Activated T-cell treated with anti-CD3 and anti-CD28 coated beads for 24 hours (primary cell): ENCODE measurements at regions not wholly inside any gene's neighbourhood (a gene's known extent, or its start where the extent isn't known, plus 50 kb on each side); places are given as distances from the start of the nearest gene placed in this dataset.

Experiments used
- DNase-seq: peaks from one replicate; pipeline ENCODE4 v3.0.0-alpha.2; 2020; ENCODE audit warnings: low read depth

GRCh38 chr14:101507836-101508150 is 53.5 kb upstream of the DIO3 start:
- DNase-seq: no peak

- no peak for DNase-seq
Observed at GRCh38 chr14:101508196-101508947, 52.9 kb upstream of the DIO3 start.

- DNase-seq: no peak
Observed at GRCh38 chr14:101508948-101509729, 52.2 kb upstream of the DIO3 start.

- no peak for DNase-seq
Observed at GRCh38 chr14:101509730-101510371, 51.4 kb upstream of the DIO3 start.

- no peak for DNase-seq
Observed at GRCh38 chr14:101511199-101511598, 50.1 kb upstream of the DIO3 start.
